OCI-LY7 (cell line): ENCODE measurements at regions not wholly inside any gene's neighbourhood (a gene's known extent, or its start where the extent isn't known, plus 50 kb on each side); places are given as distances from the start of the nearest gene placed in this dataset.
"Not testable (repeated sequence)": the region's sequence is repeated elsewhere in the genome, so short reads cannot be mapped to it uniquely, and the experiment has no call there.

Source experiments
- BruUV-seq: library from RNA; stranded (reverse); fragments of 400-500 nt; replicated peaks from 2 replicates; lab custom pipeline; 2021; lab: Mats Ljungman, UMichigan
- CTCF ChIA-PET: fragments of 300-600 bp; sonication (Branson Sonifier 250); formaldehyde crosslinking; loops from one replicate; lab custom pipeline; 2022; ENCODE audit warnings: antibody characterized with exemption; ENCODE audit not compliant: unreplicated experiment; lab: Charles Lee
- POLR2A ChIA-PET: fragments of 300-600 bp; sonication (Branson Sonifier 250); formaldehyde crosslinking; loops from one replicate; lab custom pipeline; 2022; ENCODE audit warnings: antibody characterized with exemption; lab: Charles Lee
- DNase-seq: peaks from one replicate; pipeline ENCODE4 v3.0.0-alpha.2; 2015; ENCODE audit warnings: low spot score
- H2AFZ ChIP-seq: fragments of 200-600 bp; sonication (generic), shearing (Covaris generic); 2 replicates; pipeline ENCODE4 v1.6.1; 2014; ENCODE audit warnings: mild to moderate bottlenecking, antibody characterized with exemption, low read length, moderate library complexity
- H3K27ac ChIP-seq: fragments of 200-600 bp; sonication (generic); 2 replicates; pipeline ENCODE4 v1.5.1; 2014; ENCODE audit warnings: mixed run types, low read depth, mild to moderate bottlenecking, moderate library complexity, low read length, inconsistent platforms; ENCODE audit not compliant: poor library complexity, severe bottlenecking
- H3K36me3 ChIP-seq: fragments of 200-600 bp; sonication (generic); 2 replicates; pipeline ENCODE4 v1.6.1; 2014; ENCODE audit warnings: mild to moderate bottlenecking, antibody characterized with exemption, low read length, moderate library complexity, mixed read lengths; ENCODE audit not compliant: insufficient read depth
- H3K4me1 ChIP-seq: fragments of 200-600 bp; sonication (generic); 2 replicates; pipeline ENCODE4 v1.5.1; 2014; ENCODE audit warnings: mild to moderate bottlenecking, low read length; ENCODE audit not compliant: insufficient read depth, poor library complexity, severe bottlenecking
- H3K4me2 ChIP-seq: fragments of 200-600 bp; sonication (generic); 2 replicates; pipeline ENCODE4 v1.6.1; 2014; ENCODE audit warnings: mild to moderate bottlenecking, low read length
- H3K4me3 ChIP-seq: fragments of 200-600 bp; sonication (generic); 2 replicates; pipeline ENCODE4 v1.5.1; 2014; ENCODE audit warnings: mild to moderate bottlenecking, low read depth, low read length; ENCODE audit not compliant: poor library complexity, severe bottlenecking
- H3K79me2 ChIP-seq: fragments of 200-600 bp; sonication (generic); 2 replicates; pipeline ENCODE4 v1.6.1; 2016; ENCODE audit warnings: low read depth, mild to moderate bottlenecking, low read length, moderate library complexity, mixed read lengths; ENCODE audit not compliant: insufficient read depth
- H3K9me2 ChIP-seq: fragments of 200-600 bp; sonication (generic); 2 replicates; pipeline ENCODE4 v1.6.1; 2016; ENCODE audit warnings: mild to moderate bottlenecking, low read length, mixed read lengths; ENCODE audit not compliant: insufficient read depth
- H3K9me3 ChIP-seq: fragments of 200-600 bp; sonication (generic); 2 replicates; pipeline ENCODE4 v1.6.1; 2014; ENCODE audit warnings: mild to moderate bottlenecking, mixed run types, low read length, mixed read lengths
- H4K20me1 ChIP-seq: fragments of 200-600 bp; sonication (generic); 2 replicates; pipeline ENCODE4 v1.6.1; 2014; ENCODE audit warnings: mild to moderate bottlenecking, antibody characterized with exemption, low read length, moderate library complexity, mixed read lengths; ENCODE audit not compliant: insufficient read depth
- CTCF ChIP-seq: fragments of 200-600 bp; sonication (generic); conservative IDR thresholded peaks from 2 replicates; pipeline ENCODE4 v1.5.1; 2014; ENCODE audit warnings: mild to moderate bottlenecking, antibody characterized with exemption, low read length, moderate library complexity, mixed read lengths
- EZH2phosphoT487 ChIP-seq: fragments of 200-600 bp; sonication (generic); IDR thresholded peaks from 2 replicates; pipeline ENCODE4 v1.6.1; 2018; ENCODE audit warnings: low read depth, borderline replicate concordance, mild to moderate bottlenecking, mixed run types, antibody characterized with exemption, low read length, moderate library complexity, mixed read lengths
- intact Hi-C: fragments of 100-400 bp; cut with micrococcal nuclease; formaldehyde crosslinking; loops from one replicate; pipeline ENCODE4 v1.10.0; 2022; ENCODE audit not compliant: unreplicated experiment

- DNase-seq, H4K20me1 ChIP-seq, H3K4me3 ChIP-seq, H3K27ac ChIP-seq, H3K36me3 ChIP-seq, H3K9me2 ChIP-seq, intact Hi-C loops, H2AFZ ChIP-seq, H3K9me3 ChIP-seq, CTCF ChIA-PET, BruUV-seq, H3K4me1 ChIP-seq, H3K4me2 ChIP-seq, H3K79me2 ChIP-seq, POLR2A ChIA-PET: not testable (repeated sequence)
Measured at GRCh38 chr4:118576709-118577219, 108.4 kb upstream of the METTL14 start.

- no peak overlapping the region for H3K27ac ChIP-seq
- no peak overlapping the region for H3K4me2 ChIP-seq
- intact Hi-C loops = no loop called here
- H3K9me2 ChIP-seq = no peaks in the 10 kb centered on the region
- no peak overlapping the region for H3K4me3 ChIP-seq
- CTCF ChIA-PET = no interaction called here
- POLR2A ChIA-PET = no interaction called here
- H3K4me1 ChIP-seq = peaks cover 19% of the 10 kb centered on the region
- peak overlapping the region; percentile 82 for H2AFZ ChIP-seq
- no TSS peak for BruUV-seq
- no peaks in the 10 kb centered on the region for H4K20me1 ChIP-seq
- H3K79me2 ChIP-seq = no peaks in the 10 kb centered on the region
- no peak for TF ChIP-seq EZH2phosphoT487
- TF ChIP-seq CTCF = no peak
- no peaks in the 10 kb centered on the region for H3K9me3 ChIP-seq
- no peaks in the 10 kb centered on the region for H3K36me3 ChIP-seq
- peak; percentile 25 for DNase-seq
Measured at GRCh38 chr4:118585015-118585414, 100.2 kb upstream of the METTL14 start.

GRCh38 chr4:118586357-118586790 lies 98.8 kb upstream of the METTL14 start:
- no TSS peak for BruUV-seq
- ChIA-PET POLR2A (no interaction called here), CTCF (no interaction called here)
- no peaks in the 10 kb centered on the region for H3K36me3 ChIP-seq
- no peaks in the 10 kb centered on the region for H3K9me3 ChIP-seq
- no peak overlapping the region for H3K27ac ChIP-seq
- H4K20me1 ChIP-seq = no peaks in the 10 kb centered on the region
- peaks cover 27% of the 10 kb centered on the region for H3K4me1 ChIP-seq
- TF ChIP-seq EZH2phosphoT487 (no peak), CTCF (no peak)
- no peak overlapping the region for H3K4me2 ChIP-seq
- peak overlapping the region; percentile 60; the same call in 1 of the 2 replicates for H2AFZ ChIP-seq
- DNase-seq = no peak
- no peaks in the 10 kb centered on the region for H3K9me2 ChIP-seq
- intact Hi-C loops = no loop called here
- no peaks in the 10 kb centered on the region for H3K79me2 ChIP-seq
- H3K4me3 ChIP-seq = no peak overlapping the region
